NB4 (cell line): ENCODE measurements at regions not wholly inside any gene's neighbourhood (a gene's known extent, or its start where the extent isn't known, plus 50 kb on each side); places are given as distances from the start of the nearest gene placed in this dataset.

ENCODE experiments used
- MAX ChIP-seq: IDR thresholded peaks from 2 replicates; pipeline ENCODE4 v1.6.1; 2011; ENCODE audit warnings: low read depth, low read length
- MYC ChIP-seq: IDR thresholded peaks from 2 replicates; pipeline ENCODE4 v1.6.1; 2011; ENCODE audit warnings: low read depth, low read length
- POLR2A ChIP-seq: IDR thresholded peaks from 2 replicates; pipeline ENCODE4 v1.6.1; 2011; ENCODE audit warnings: mild to moderate bottlenecking; ENCODE audit not compliant: insufficient read length; ENCODE audit errors: extremely low read depth
- TF ChIP-seq, protein P1 (sequence below): IDR thresholded peaks from one replicate; pipeline ENCODE4 v1.5.1; 2012; ENCODE audit warnings: low read depth, low read length

- TF ChIP-seq, protein P1, sequence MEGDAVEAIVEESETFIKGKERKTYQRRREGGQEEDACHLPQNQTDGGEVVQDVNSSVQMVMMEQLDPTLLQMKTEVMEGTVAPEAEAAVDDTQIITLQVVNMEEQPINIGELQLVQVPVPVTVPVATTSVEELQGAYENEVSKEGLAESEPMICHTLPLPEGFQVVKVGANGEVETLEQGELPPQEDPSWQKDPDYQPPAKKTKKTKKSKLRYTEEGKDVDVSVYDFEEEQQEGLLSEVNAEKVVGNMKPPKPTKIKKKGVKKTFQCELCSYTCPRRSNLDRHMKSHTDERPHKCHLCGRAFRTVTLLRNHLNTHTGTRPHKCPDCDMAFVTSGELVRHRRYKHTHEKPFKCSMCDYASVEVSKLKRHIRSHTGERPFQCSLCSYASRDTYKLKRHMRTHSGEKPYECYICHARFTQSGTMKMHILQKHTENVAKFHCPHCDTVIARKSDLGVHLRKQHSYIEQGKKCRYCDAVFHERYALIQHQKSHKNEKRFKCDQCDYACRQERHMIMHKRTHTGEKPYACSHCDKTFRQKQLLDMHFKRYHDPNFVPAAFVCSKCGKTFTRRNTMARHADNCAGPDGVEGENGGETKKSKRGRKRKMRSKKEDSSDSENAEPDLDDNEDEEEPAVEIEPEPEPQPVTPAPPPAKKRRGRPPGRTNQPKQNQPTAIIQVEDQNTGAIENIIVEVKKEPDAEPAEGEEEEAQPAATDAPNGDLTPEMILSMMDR = no peak
- TF ChIP-seq POLR2A = no peak
- TF ChIP-seq MYC = no peak
- TF ChIP-seq MAX = no peak
These were observed 60.2 kb upstream of the MTNR1B start for GRCh38 chr11:92909214-92909613.
